GM12891 (cell line): ENCODE measurements at regions not wholly inside any gene's neighbourhood (a gene's known extent, or its start where the extent isn't known, plus 50 kb on each side); places are given as distances from the start of the nearest gene placed in this dataset.

Experiments used
- PAX5 ChIP-seq: IDR thresholded peaks from 2 replicates; pipeline ENCODE4 v1.6.1; 2011; ENCODE audit warnings: low read length, moderate library complexity, mild to moderate bottlenecking; ENCODE audit not compliant: insufficient read depth, severe bottlenecking
- POLR2A ChIP-seq: IDR thresholded peaks from 2 replicates; pipeline ENCODE4 v1.6.1; 2011; ENCODE audit warnings: low read depth, low read length, control low read depth
- POLR2AphosphoS5 ChIP-seq: IDR thresholded peaks from 2 replicates; pipeline ENCODE4 v1.6.1; 2011; ENCODE audit warnings: low read depth, low read length, control low read depth
- POU2F2 ChIP-seq: IDR thresholded peaks from 2 replicates; pipeline ENCODE4 v1.6.1; 2011; ENCODE audit warnings: low read depth, mild to moderate bottlenecking, control low read depth, low read length, moderate library complexity
- SPI1 ChIP-seq: IDR thresholded peaks from 2 replicates; pipeline ENCODE4 v1.6.1; 2011; ENCODE audit warnings: low read depth, low read length, control low read depth
- TAF1 ChIP-seq: IDR thresholded peaks from 2 replicates; pipeline ENCODE4 v1.6.1; 2011; ENCODE audit warnings: low read depth, low read length, control low read depth

GRCh38 chr4:181258569-181258968, 984.6 kb upstream of the TENM3 start:
- TF ChIP-seq TAF1 (no peak), POLR2A (no peak), POLR2AphosphoS5 (no peak), SPI1 (no peak), POU2F2 (no peak), PAX5 (no peak)
